Gastrocnemius medialis (tissue), 4 donors: ENCODE measurements at regions not wholly inside any gene's neighbourhood (a gene's known extent, or its start where the extent isn't known, plus 50 kb on each side); places are given as distances from the start of the nearest gene placed in this dataset.

ENCODE experiments used
- ATAC-seq, 2 donors: fragments of 150-250 bp; one replicate each; pipeline ENCODE4 v1.9.1; 2016
- DNase-seq, 2 donors: peaks; one replicate each; pipeline ENCODE4 v3.0.0-alpha.2; 2019
- H3K27ac ChIP-seq, 4 donors: fragments of 200-600 bp; sonication (generic); 1 replicate in 1 of 4; 2 replicates in 3 of 4; pipeline ENCODE4 v1.5.1; 2016 to 2018; ENCODE audit warnings: mild to moderate bottlenecking in 2 of 4, moderate library complexity in 1 of 4
- H3K27me3 ChIP-seq, 3 donors: fragments of 200-600 bp; sonication (generic) in 2 of 3; 1 replicate in 1 of 3; 2 replicates in 2 of 3; pipeline versions ENCODE4 v1.5.1 to v1.6.0; 2016 to 2019; ENCODE audit warnings: mild to moderate bottlenecking in 1 of 3, moderate library complexity in 1 of 3
- H3K36me3 ChIP-seq, 2 donors: fragments of 200-600 bp; sonication (generic) in 1 of 2; one replicate each; pipeline ENCODE4 v1.5.1; 2017 to 2018
- H3K4me1 ChIP-seq, 2 donors: fragments of 200-600 bp; sonication (generic) in 1 of 2; one replicate each; pipeline ENCODE4 v1.5.1; 2016 to 2017; ENCODE audit warnings: mild to moderate bottlenecking in 2 of 2
- H3K4me3 ChIP-seq, 4 donors: fragments of 200-600 bp; sonication (generic) in 3 of 4; 1 replicate in 1 of 4; 2 replicates in 3 of 4; pipeline ENCODE4 v1.5.1; 2016 to 2019; ENCODE audit warnings: mild to moderate bottlenecking in 2 of 4
- H3K9me3 ChIP-seq, 3 donors: fragments of 200-600 bp; sonication (generic) in 2 of 3; 1 replicate in 1 of 3; 2 replicates in 2 of 3; pipeline ENCODE4 v1.5.1; 2016 to 2019
- CTCF ChIP-seq, 5 experiments: fragments of 450-650 bp in 3 of 5; fragments of 200-600 bp in 2 of 5; sonication (generic) in 2 of 5; IDR thresholded peaks in 4 of 5; conservative IDR thresholded peaks in 1 of 5; 1 replicate in 4 of 5; 2 replicates in 1 of 5; pipeline ENCODE4 v1.5.1; 2016 to 2019; ENCODE audit warnings: antibody characterized with exemption in 5 of 5, mild to moderate bottlenecking in 3 of 5, moderate library complexity in 3 of 5
- POLR2A ChIP-seq, 2 donors: fragments of 450-650 bp; IDR thresholded peaks; one replicate each; pipeline ENCODE4 v1.6.1; 2017; ENCODE audit warnings: antibody characterized with exemption in 2 of 2, mild to moderate bottlenecking in 2 of 2, moderate library complexity in 2 of 2
- in situ Hi-C, 4 donors: fragments of 200-750 bp; cut with MboI; loops; one replicate each; pipeline versions ENCODE4 v1.15.0 to v1.8.0; 2017; ENCODE audit warnings: low sequenced_read_pairs in 4 of 4
- intact Hi-C: fragments of 100-400 bp; cut with DNase I; formaldehyde crosslinking; loops from one replicate; pipeline ENCODE4 v1.15.1; 2023; ENCODE audit warnings: low total_unique reads

- Histone ChIP-seq H3K27me3 (no peaks in the 10 kb centered on the region), H3K36me3 (no peaks in the 10 kb centered on the region), H3K27ac (no peak overlapping the region), H3K4me3 (no peak overlapping the region), H3K9me3 (no peaks in the 10 kb centered on the region), H3K4me1 (no peaks in the 10 kb centered on the region)
- DNase-seq, result no peak
- TF ChIP-seq POLR2A (IDR thresholded peaks at IDR 0.05), result no peak
- in situ Hi-C loops (loop anchor here in 1 of 4 donors (25.0 kb wide), 1 partner anchor 108 kb away; no protein-coding TSS in a partner anchor), intact Hi-C loops (no loop called here)
- ATAC-seq, result no peak
Observed at GRCh38 chr13:70604448-70604847, 496.2 kb upstream of the KLHL1 start.

- Histone ChIP-seq H3K36me3 (no peaks in the 10 kb centered on the region), H3K27ac (no peak overlapping the region), H3K27me3 (no peaks in the 10 kb centered on the region), H3K4me1 (no peaks in the 10 kb centered on the region), H3K4me3 (no peak overlapping the region), H3K9me3 (no peaks in the 10 kb centered on the region)
- no peak for TF ChIP-seq CTCF (IDR thresholded peaks at IDR 0.05 in 4 of 5, conservative IDR thresholded peaks at IDR 0.05 in 1 of 5)
- no peak for TF ChIP-seq POLR2A (IDR thresholded peaks at IDR 0.05)
- intact Hi-C loops (no loop called here), in situ Hi-C loops (no loop called here)
- ATAC-seq, result no peak
- DNase-seq, result no peak
Observed at GRCh38 chr13:70593716-70594115, 485.5 kb upstream of the KLHL1 start.

GRCh38 chr13:70585109-70585508 lies 476.9 kb upstream of the KLHL1 start:
- Histone ChIP-seq H3K4me1 (no peaks in the 10 kb centered on the region), H3K27ac (no peak overlapping the region), H3K9me3 (no peaks in the 10 kb centered on the region), H3K27me3 (no peaks in the 10 kb centered on the region), H3K36me3 (no peaks in the 10 kb centered on the region), H3K4me3 (no peak overlapping the region)
- no peak for DNase-seq
- in situ Hi-C loops (no loop called here), intact Hi-C loops (no loop called here)
- ATAC-seq, result no peak
- TF ChIP-seq POLR2A (IDR thresholded peaks at IDR 0.05) (no peak), CTCF (IDR thresholded peaks at IDR 0.05 in 4 of 5, conservative IDR thresholded peaks at IDR 0.05 in 1 of 5) (no peak)

GRCh38 chr13:70580825-70581224 lies 472.6 kb upstream of the KLHL1 start:
- no peak overlapping the region for H3K4me3 ChIP-seq
- no peaks in the 10 kb centered on the region for H3K27me3 ChIP-seq
- DNase-seq (no peak), ATAC-seq (no peak)
- H3K9me3 ChIP-seq, result no peaks in the 10 kb centered on the region
- intact Hi-C loops, result no loop called here
- in situ Hi-C loops, result no loop called here
- no peak overlapping the region for H3K27ac ChIP-seq
- no peaks in the 10 kb centered on the region for H3K36me3 ChIP-seq
- no peak for TF ChIP-seq POLR2A (IDR thresholded peaks at IDR 0.05)
- no peaks in the 10 kb centered on the region for H3K4me1 ChIP-seq

GRCh38 chr13:70579941-70580340 lies 471.7 kb upstream of the KLHL1 start:
- intact Hi-C loops, result no loop called here
- in situ Hi-C loops, result no loop called here
- Histone ChIP-seq H3K27ac (no peak overlapping the region), H3K4me3 (no peak overlapping the region), H3K9me3 (no peaks in the 10 kb centered on the region), H3K4me1 (no peaks in the 10 kb centered on the region), H3K27me3 (no peaks in the 10 kb centered on the region), H3K36me3 (no peaks in the 10 kb centered on the region)
- TF ChIP-seq POLR2A (IDR thresholded peaks at IDR 0.05) (no peak), CTCF (IDR thresholded peaks at IDR 0.05 in 4 of 5, conservative IDR thresholded peaks at IDR 0.05 in 1 of 5) (no peak)
- no peak for DNase-seq
- no peak for ATAC-seq

- no peak for ATAC-seq
- no peak for DNase-seq
- intact Hi-C loops (no loop called here), in situ Hi-C loops (loop anchor here in 2 of 4 donors (25.0 kb wide), 2 partner anchors 109 to 1034 kb away; no protein-coding TSS in a partner anchor)
- TF ChIP-seq CTCF (IDR thresholded peaks at IDR 0.05 in 4 of 5, conservative IDR thresholded peaks at IDR 0.05 in 1 of 5) (no peak), POLR2A (IDR thresholded peaks at IDR 0.05) (no peak)
- Histone ChIP-seq H3K4me3 (no peak overlapping the region), H3K27ac (no peak overlapping the region), H3K9me3 (no peaks in the 10 kb centered on the region), H3K36me3 (no peaks in the 10 kb centered on the region), H3K4me1 (no peaks in the 10 kb centered on the region), H3K27me3 (no peaks in the 10 kb centered on the region)
Observed at GRCh38 chr13:70571221-70571620, 463.0 kb upstream of the KLHL1 start.
